Right hindlimb (tissue), 1 donor: ENCODE measurements at regions not wholly inside any gene's neighbourhood (a gene's known extent, or its start where the extent isn't known, plus 50 kb on each side); places are given as distances from the start of the nearest gene placed in this dataset.

Experiments
- DNase-seq: peaks from one replicate; pipeline ENCODE4 v3.0.0-alpha.2; 2018

GRCh38 chr6:95366414-95366813 lies 210.9 kb upstream of the MANEA start:
- no peak for DNase-seq

GRCh38 chr6:95383878-95384277 lies 193.5 kb upstream of the MANEA start:
- no peak for DNase-seq

- no peak for DNase-seq
These were observed 192.3 kb upstream of the MANEA start for GRCh38 chr6:95384988-95385387.

DNA sequence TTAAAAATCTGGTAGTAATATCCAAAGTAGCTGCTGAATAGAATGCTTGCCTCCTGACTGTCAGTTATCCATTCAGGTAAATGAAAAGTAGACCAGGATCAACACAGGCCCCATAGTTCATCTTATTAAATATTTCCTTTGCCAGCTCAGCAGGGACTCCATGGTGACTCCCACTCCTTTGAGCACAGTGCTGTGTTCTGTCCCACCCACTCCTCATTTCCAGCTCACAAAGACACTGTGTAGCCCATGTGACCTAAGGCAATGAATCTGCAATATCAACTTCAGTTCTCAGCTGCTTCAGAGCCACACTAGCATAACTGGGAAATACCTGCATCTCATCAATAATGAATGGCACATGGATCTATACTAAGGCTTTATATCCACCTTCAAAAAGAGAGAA lies 189.5 kb upstream of the MANEA start:
- no peak for DNase-seq

DNA sequence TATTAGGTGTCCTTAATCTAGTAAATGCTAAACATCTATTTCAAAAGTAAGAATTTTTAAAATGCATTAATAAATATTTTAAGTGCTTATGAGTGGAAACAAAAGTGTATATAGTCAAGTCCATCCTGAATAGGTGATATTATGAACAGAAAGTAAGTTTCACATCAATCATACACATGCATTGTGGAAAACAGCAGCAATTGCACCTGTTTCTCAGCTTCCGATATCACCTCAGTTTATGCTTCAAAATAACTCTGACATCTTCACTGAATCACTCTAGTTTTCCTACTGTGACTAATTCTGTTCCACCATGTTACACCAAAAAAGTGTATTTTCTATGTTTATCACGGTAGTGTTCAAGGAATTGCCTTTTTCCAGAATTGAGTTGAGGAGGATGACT lies 172.6 kb upstream of the MANEA start:
- no peak for DNase-seq

- no peak for DNase-seq
These were observed 169.2 kb upstream of the MANEA start for GRCh38 chr6:95408111-95408510.

GRCh38 chr6:95410168-95410567 lies 167.2 kb upstream of the MANEA start:
- DNase-seq, result no peak

- no peak for DNase-seq
These were observed 163.5 kb upstream of the MANEA start for GRCh38 chr6:95413789-95414188.

GRCh38 chr6:95417856-95418255 lies 159.5 kb upstream of the MANEA start:
- no peak for DNase-seq

- no peak for DNase-seq
These were observed 156.5 kb upstream of the MANEA start for GRCh38 chr6:95420792-95421191.

DNA sequence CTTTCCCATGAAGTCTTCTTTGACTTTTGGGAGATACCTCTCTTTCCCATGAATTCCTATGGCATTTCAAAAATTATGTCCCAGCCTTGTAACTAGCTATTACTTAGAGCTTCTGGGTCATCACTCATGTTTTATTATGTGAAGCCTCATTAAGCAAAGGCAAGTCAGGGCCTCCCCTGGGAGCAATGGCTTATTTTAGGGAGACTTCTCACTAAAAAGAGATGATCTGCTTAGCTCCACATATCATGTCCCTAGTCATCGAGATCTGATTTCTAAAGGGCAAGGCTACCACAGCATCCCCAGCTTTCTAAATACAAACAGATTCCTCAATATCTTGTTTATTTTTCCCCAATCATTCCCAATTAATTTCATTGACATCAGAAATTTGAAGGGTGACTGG lies 154.0 kb upstream of the MANEA start:
- DNase-seq, result no peak

DNA sequence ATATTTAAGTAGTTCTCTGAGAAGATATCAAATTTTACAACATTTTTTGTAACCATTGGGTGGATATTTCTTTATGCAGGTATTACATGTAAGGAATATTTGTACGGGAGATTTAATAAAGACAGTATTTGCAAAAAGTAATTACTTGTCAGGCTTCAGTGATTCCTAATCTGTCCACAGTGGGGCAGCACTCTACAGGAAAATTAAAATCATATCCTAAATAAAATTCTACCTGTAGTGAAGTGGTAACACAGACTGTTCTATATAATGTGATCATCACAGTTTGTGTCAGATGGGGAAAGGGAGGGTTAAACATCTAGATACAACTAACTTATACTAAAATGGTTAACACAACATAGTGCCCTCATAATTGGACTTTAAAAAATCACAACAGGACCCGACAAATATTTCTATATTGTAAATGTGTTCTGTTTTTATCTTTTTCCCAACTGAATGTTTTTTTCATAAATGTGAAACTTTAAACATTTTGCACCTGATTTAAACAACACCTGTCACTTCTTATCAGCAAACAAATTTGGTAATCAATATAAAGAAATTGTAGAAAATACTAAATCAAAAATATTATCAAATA lies 145.6 kb upstream of the MANEA start:
- DNase-seq, result peak; percentile 22

- DNase-seq, result no peak
These were observed 137.6 kb upstream of the MANEA start for GRCh38 chr6:95439741-95440140.

GRCh38 chr6:95448208-95448607 lies 129.1 kb upstream of the MANEA start:
- DNase-seq, result no peak

DNA sequence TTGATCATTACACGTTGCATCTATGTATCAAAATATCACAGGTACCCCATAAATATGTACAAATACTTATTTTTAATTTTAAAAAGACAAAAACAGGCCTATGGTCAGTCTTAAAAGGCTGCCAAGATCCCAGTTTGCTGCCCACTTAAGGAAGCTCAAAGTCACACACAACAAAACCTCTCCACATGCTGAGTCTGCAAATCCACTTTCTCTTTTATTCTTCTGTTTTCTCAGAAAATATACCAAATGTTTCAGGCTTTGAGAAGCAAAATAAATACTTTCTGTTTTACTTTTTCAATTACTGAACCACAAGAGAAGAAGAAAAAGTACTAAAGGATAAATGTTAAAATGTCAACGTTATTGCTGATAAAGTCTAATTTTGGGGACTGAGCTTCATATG lies 107.8 kb upstream of the MANEA start:
- DNase-seq, result no peak

GRCh38 chr6:95478941-95479340 lies 98.4 kb upstream of the MANEA start:
- DNase-seq, result no peak

GRCh38 chr6:95487817-95488216 lies 89.5 kb upstream of the MANEA start:
- DNase-seq, result no peak

DNA sequence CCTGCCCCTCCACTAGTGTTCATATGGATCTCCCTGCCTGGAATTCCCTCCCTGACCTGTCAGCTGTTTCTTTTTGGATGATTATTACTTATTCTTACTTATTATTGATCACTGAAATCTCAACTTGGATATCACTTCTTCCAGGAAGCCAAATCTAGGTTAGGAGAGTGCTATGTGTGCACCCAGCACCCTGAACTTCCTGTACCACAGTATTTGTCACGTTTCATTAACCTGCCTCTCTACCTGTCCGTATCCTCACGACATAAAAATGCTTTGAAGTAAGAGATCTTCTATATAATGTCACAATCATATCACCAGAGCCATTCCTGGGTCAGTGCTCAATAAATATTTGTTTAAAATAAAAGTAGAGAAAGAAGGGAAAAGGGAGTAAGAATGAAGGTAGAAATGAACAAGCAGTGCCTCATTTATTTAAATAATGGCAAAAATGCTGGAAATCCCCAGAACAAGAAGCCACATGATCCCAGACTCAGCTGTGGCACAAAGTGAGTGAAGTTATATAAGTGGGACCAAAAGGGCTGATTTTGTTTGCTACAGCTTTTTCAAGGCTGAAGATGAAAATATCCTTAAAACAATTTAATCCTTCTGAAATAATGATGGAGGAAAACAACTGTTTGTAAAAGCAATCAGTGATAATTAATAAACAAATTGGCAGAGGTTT lies 88.0 kb upstream of the MANEA start:
- DNase-seq, result no peak

- no peak for DNase-seq
These were observed 80.4 kb upstream of the MANEA start for GRCh38 chr6:95496769-95497426.

GRCh38 chr6:95501032-95501904 lies 76.1 kb upstream of the MANEA start:
- DNase-seq, result no peak

- no peak for DNase-seq
These were observed 73.8 kb upstream of the MANEA start for GRCh38 chr6:95503568-95503967.

GRCh38 chr6:95511404-95511803 lies 65.9 kb upstream of the MANEA start:
- DNase-seq, result no peak

GRCh38 chr6:95515975-95516374 lies 61.4 kb upstream of the MANEA start:
- no peak for DNase-seq

GRCh38 chr6:95517004-95517403 lies 60.3 kb upstream of the MANEA start:
- DNase-seq, result no peak
